Neural cell (in vitro differentiated cells): ENCODE measurements at regions not wholly inside any gene's neighbourhood (a gene's known extent, or its start where the extent isn't known, plus 50 kb on each side); places are given as distances from the start of the nearest gene placed in this dataset.

Source experiments
- H2AFZ ChIP-seq: fragments of 200-600, 300-800 bp; sonication (generic), shearing (Covaris generic); 2 replicates; pipeline ENCODE4 v1.6.0; 2014; ENCODE audit warnings: low read depth, mild to moderate bottlenecking, antibody characterized with exemption, low read length, moderate library complexity
- H3F3A ChIP-seq: fragments of 200-600 bp; shearing (Covaris generic); 2 replicates; pipeline ENCODE4 v1.6.1; 2016; ENCODE audit warnings: mild to moderate bottlenecking, moderate library complexity, mixed read lengths, antibody characterized with exemption, low read length; ENCODE audit not compliant: insufficient read depth, poor library complexity, severe bottlenecking
- H3K27ac ChIP-seq: fragments of 200-600, 300-800 bp; sonication (generic), shearing (Covaris generic); 2 replicates; pipeline ENCODE4 v1.5.1; 2014; ENCODE audit warnings: mild to moderate bottlenecking, low read length, moderate library complexity
- H3K27me3 ChIP-seq: fragments of 300-800, 200-600 bp; sonication (generic), shearing (Covaris generic); 2 replicates; pipeline ENCODE4 v1.6.0; 2014; ENCODE audit warnings: mild to moderate bottlenecking, low read depth, low read length, moderate library complexity; ENCODE audit not compliant: insufficient read depth
- H3K36me3 ChIP-seq: fragments of 300-800, 200-600 bp; sonication (generic), shearing (Covaris generic); 2 replicates; pipeline ENCODE4 v1.5.1; 2014; ENCODE audit warnings: mild to moderate bottlenecking, antibody characterized with exemption, low read length, moderate library complexity; ENCODE audit not compliant: insufficient read depth
- H3K4me2 ChIP-seq: fragments of 300-800, 200-600 bp; sonication (generic), shearing (Covaris generic); 2 replicates; pipeline ENCODE4 v1.6.0; 2014; ENCODE audit warnings: mild to moderate bottlenecking, low read length
- H3K4me3 ChIP-seq: fragments of 300-800, 200-600 bp; sonication (generic), shearing (Covaris generic); 2 replicates; pipeline ENCODE4 v1.5.1; 2014; ENCODE audit warnings: mild to moderate bottlenecking, low read length, moderate library complexity
- H3K79me2 ChIP-seq: fragments of 200-600 bp; shearing (Covaris generic); replicated peaks from 2 replicates; pipeline ENCODE4 v1.6.0; 2014; ENCODE audit warnings: mild to moderate bottlenecking, low read length, moderate library complexity; ENCODE audit not compliant: insufficient read depth
- H3K9ac ChIP-seq: fragments of 300-800, 200-600 bp; sonication (generic), shearing (Covaris generic); 2 replicates; pipeline ENCODE4 v1.6.1; 2016; ENCODE audit warnings: mild to moderate bottlenecking, low read length, mixed read lengths
- H3K9me2 ChIP-seq: fragments of 200-600 bp; shearing (Covaris generic); 2 replicates; pipeline ENCODE4 v1.6.1; 2016; ENCODE audit warnings: mild to moderate bottlenecking, low read length, mixed read lengths; ENCODE audit not compliant: insufficient read depth
- H3K9me3 ChIP-seq: fragments of 200-600, 300-800 bp; sonication (generic), shearing (Covaris generic); 2 replicates; pipeline ENCODE4 v1.6.1; 2016; ENCODE audit warnings: mild to moderate bottlenecking, mixed run types, low read length, moderate library complexity, mixed read lengths
- H4K20me1 ChIP-seq: fragments of 200-600 bp; shearing (Covaris generic); 2 replicates; pipeline ENCODE4 v1.6.1; 2016; ENCODE audit warnings: mild to moderate bottlenecking, mixed run types; ENCODE audit not compliant: insufficient read depth
- EP300 ChIP-seq: fragments of 450-650 bp; conservative IDR thresholded peaks from 2 replicates; pipeline ENCODE4 v1.6.1; 2014; ENCODE audit warnings: antibody characterized with exemption, mild to moderate bottlenecking, moderate library complexity; ENCODE audit not compliant: poor library complexity, severe bottlenecking
- EZH2 ChIP-seq: fragments of 200-600, 300-800 bp; shearing (Covaris generic), sonication (generic); IDR thresholded peaks from 2 replicates; pipeline ENCODE4 v1.6.1; 2014; ENCODE audit warnings: antibody characterized with exemption, low read length, borderline replicate concordance, mild to moderate bottlenecking; ENCODE audit not compliant: insufficient read depth, poor library complexity, severe bottlenecking
- MXI1 ChIP-seq: fragments of 450-650 bp; conservative IDR thresholded peaks from 2 replicates; pipeline ENCODE4 v1.6.1; 2014; ENCODE audit warnings: antibody characterized with exemption, mild to moderate bottlenecking; ENCODE audit not compliant: poor library complexity, severe bottlenecking
- POLR2AphosphoS5 ChIP-seq: IDR thresholded peaks from 2 replicates; pipeline ENCODE4 v1.6.1; 2012
- RAD21 ChIP-seq: fragments of 450-650 bp; conservative IDR thresholded peaks from 2 replicates; pipeline ENCODE4 v1.6.1; 2014; ENCODE audit warnings: antibody characterized with exemption, mild to moderate bottlenecking, moderate library complexity
- SMC3 ChIP-seq: fragments of 450-650 bp; conservative IDR thresholded peaks from 2 replicates; pipeline ENCODE4 v1.6.1; 2014; ENCODE audit warnings: antibody characterized with exemption, mild to moderate bottlenecking, moderate library complexity; ENCODE audit not compliant: poor library complexity
- TAF1 ChIP-seq: IDR thresholded peaks from 2 replicates; pipeline ENCODE4 v1.6.1; 2012; ENCODE audit warnings: low read depth
- TF ChIP-seq, protein P1 (sequence below): IDR thresholded peaks from 2 replicates; pipeline ENCODE4 v1.6.1; 2012; ENCODE audit warnings: borderline replicate concordance
- TF ChIP-seq, protein P2 (sequence below): fragments of 450-650 bp; IDR thresholded peaks from 2 replicates; pipeline ENCODE4 v1.5.1; 2014; ENCODE audit warnings: antibody characterized with exemption, mild to moderate bottlenecking, moderate library complexity; ENCODE audit not compliant: poor library complexity, severe bottlenecking

DNA sequence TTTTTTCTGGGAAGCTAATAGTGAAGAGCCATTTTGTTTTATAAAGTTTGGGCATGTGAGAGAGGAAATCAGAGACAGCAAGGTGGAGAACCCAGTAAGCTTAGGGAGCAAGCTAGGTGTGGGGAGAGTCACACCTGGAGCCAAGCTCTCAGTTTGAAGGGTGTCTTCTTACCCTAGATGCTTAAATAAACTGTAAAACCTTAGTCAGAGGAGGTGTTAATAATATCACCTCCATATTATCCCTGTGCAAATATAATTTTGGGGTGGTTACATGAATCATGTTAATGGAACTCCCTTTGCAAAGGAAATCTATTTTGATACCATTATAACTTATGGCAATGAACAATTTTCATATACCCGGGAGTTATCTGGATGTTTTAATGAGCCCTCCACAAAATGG, 246.2 kb upstream of the PLET1 start:
- H4K20me1 ChIP-seq, result no peaks in the 10 kb centered on the region
- H3K36me3 ChIP-seq, result no peaks in the 10 kb centered on the region
- H3F3A ChIP-seq, result no peaks in the 10 kb centered on the region
- no peaks in the 10 kb centered on the region for H3K9me3 ChIP-seq
- no peak overlapping the region for H3K9ac ChIP-seq
- H3K4me2 ChIP-seq, result no peak overlapping the region
- no peaks in the 10 kb centered on the region for H3K27me3 ChIP-seq
- no peaks in the 10 kb centered on the region for H3K79me2 ChIP-seq
- H3K27ac ChIP-seq, result no peak overlapping the region
- TF ChIP-seq SMC3, result no peak
- TF ChIP-seq, protein P1, sequence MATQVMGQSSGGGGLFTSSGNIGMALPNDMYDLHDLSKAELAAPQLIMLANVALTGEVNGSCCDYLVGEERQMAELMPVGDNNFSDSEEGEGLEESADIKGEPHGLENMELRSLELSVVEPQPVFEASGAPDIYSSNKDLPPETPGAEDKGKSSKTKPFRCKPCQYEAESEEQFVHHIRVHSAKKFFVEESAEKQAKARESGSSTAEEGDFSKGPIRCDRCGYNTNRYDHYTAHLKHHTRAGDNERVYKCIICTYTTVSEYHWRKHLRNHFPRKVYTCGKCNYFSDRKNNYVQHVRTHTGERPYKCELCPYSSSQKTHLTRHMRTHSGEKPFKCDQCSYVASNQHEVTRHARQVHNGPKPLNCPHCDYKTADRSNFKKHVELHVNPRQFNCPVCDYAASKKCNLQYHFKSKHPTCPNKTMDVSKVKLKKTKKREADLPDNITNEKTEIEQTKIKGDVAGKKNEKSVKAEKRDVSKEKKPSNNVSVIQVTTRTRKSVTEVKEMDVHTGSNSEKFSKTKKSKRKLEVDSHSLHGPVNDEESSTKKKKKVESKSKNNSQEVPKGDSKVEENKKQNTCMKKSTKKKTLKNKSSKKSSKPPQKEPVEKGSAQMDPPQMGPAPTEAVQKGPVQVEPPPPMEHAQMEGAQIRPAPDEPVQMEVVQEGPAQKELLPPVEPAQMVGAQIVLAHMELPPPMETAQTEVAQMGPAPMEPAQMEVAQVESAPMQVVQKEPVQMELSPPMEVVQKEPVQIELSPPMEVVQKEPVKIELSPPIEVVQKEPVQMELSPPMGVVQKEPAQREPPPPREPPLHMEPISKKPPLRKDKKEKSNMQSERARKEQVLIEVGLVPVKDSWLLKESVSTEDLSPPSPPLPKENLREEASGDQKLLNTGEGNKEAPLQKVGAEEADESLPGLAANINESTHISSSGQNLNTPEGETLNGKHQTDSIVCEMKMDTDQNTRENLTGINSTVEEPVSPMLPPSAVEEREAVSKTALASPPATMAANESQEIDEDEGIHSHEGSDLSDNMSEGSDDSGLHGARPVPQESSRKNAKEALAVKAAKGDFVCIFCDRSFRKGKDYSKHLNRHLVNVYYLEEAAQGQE, result no peak
- no peak for TF ChIP-seq POLR2AphosphoS5
- no peak for TF ChIP-seq MXI1
- no peak for TF ChIP-seq EZH2
- no peak for TF ChIP-seq RAD21
- TF ChIP-seq, protein P2, sequence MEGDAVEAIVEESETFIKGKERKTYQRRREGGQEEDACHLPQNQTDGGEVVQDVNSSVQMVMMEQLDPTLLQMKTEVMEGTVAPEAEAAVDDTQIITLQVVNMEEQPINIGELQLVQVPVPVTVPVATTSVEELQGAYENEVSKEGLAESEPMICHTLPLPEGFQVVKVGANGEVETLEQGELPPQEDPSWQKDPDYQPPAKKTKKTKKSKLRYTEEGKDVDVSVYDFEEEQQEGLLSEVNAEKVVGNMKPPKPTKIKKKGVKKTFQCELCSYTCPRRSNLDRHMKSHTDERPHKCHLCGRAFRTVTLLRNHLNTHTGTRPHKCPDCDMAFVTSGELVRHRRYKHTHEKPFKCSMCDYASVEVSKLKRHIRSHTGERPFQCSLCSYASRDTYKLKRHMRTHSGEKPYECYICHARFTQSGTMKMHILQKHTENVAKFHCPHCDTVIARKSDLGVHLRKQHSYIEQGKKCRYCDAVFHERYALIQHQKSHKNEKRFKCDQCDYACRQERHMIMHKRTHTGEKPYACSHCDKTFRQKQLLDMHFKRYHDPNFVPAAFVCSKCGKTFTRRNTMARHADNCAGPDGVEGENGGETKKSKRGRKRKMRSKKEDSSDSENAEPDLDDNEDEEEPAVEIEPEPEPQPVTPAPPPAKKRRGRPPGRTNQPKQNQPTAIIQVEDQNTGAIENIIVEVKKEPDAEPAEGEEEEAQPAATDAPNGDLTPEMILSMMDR, result no peak
- TF ChIP-seq EP300, result no peak
- TF ChIP-seq TAF1, result no peak
- H2AFZ ChIP-seq, result no peak overlapping the region
- no peaks in the 10 kb centered on the region for H3K9me2 ChIP-seq
- H3K4me3 ChIP-seq, result no peak overlapping the region

DNA sequence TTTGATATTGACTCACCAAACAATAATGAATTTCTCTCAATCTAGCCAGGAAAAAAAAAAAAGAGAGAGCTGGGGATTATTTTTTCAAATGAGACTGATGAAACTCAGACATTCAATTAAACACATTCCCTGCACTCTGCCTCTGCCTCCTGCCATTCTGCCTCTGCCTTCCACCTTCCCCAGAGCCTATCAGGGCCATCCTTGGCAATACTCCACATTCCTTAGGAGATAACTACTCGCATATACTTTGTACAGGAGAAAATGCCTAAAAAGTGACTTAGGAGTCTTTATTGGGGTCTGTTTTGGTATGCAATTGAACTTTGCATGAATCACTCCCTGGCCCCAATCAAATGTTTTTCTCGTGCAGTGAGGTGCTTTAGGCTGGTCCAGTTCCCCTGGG, 246.6 kb upstream of the PLET1 start:
- no peaks in the 10 kb centered on the region for H3F3A ChIP-seq
- no peak overlapping the region for H3K27ac ChIP-seq
- no peaks in the 10 kb centered on the region for H3K9me3 ChIP-seq
- no peak overlapping the region for H2AFZ ChIP-seq
- H3K4me2 ChIP-seq, result no peak overlapping the region
- no peak overlapping the region for H3K4me3 ChIP-seq
- no peaks in the 10 kb centered on the region for H4K20me1 ChIP-seq
- no peaks in the 10 kb centered on the region for H3K27me3 ChIP-seq
- no peaks in the 10 kb centered on the region for H3K36me3 ChIP-seq
- no peaks in the 10 kb centered on the region for H3K9me2 ChIP-seq
- H3K79me2 ChIP-seq, result no peaks in the 10 kb centered on the region
- no peak overlapping the region for H3K9ac ChIP-seq
- TF ChIP-seq RAD21, result no peak

DNA sequence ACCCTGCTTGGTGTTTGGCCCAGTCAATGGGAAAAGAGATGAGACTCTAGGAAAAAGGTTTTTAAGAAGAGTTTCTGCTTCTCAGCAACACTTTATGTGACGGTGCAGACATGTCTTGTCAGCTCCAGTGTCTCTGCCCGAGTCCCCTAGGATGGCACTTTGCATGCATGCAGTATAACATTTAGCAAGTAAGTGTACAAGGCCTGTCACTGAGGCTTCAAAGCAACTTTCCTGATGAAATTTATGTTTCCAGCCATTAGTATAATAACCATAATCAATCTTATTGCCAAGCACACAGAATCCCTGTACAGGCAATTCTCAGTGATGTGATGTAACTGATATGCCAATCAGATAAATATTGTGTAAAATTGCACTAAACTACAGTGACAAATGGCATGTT, 248.1 kb upstream of the PLET1 start:
- Histone ChIP-seq H3K79me2 (no peaks in the 10 kb centered on the region), H3K9me2 (no peaks in the 10 kb centered on the region), H3K36me3 (no peaks in the 10 kb centered on the region), H3K27ac (no peak overlapping the region), H3K9ac (no peak overlapping the region), H4K20me1 (no peaks in the 10 kb centered on the region), H3K27me3 (no peaks in the 10 kb centered on the region), H3K4me2 (no peak overlapping the region), H3K9me3 (no peaks in the 10 kb centered on the region), H3F3A (no peaks in the 10 kb centered on the region), H3K4me3 (no peak overlapping the region), H2AFZ (no peak overlapping the region)
- TF ChIP-seq SMC3 (no peak), POLR2AphosphoS5 (peak; percentile 82), EZH2 (no peak), TAF1 (no peak), RAD21 (no peak), MXI1 (no peak), EP300 (peak; percentile 77)
- TF ChIP-seq, protein P1, result peak; percentile 16
- TF ChIP-seq, protein P2, result no peak
